ENCODE measurements at regions not wholly inside any gene's neighbourhood (a gene's known extent, or its start where the extent isn't known, plus 50 kb on each side); places are given as distances from the start of the nearest gene placed in this dataset.

- ChIA-PET CTCF (no interaction called here), POLR2A (ENCODE audit: low non-redundant PET) (no interaction called here)
- no peak for DNase-seq (ENCODE audit: low spot score)
- H3K27ac ChIP-seq: no peak overlapping the region
- TF ChIP-seq CTCF (conservative IDR thresholded peaks at IDR 0.05; ENCODE audit: low read depth): no peak
Measured at GRCh38 chr3:99522147-99522546, 116.2 kb upstream of the COL8A1 start.

- TF ChIP-seq CTCF (conservative IDR thresholded peaks at IDR 0.05; ENCODE audit: low read depth): no peak
- H3K27ac ChIP-seq: no peak overlapping the region
- CTCF ChIA-PET: no interaction called here
- POLR2A ChIA-PET (ENCODE audit: low non-redundant PET): no interaction called here
- no peak for DNase-seq (ENCODE audit: low spot score)
Measured at GRCh38 chr3:99521551-99521950, 116.8 kb upstream of the COL8A1 start.

- POLR2A ChIA-PET (ENCODE audit: low non-redundant PET): no interaction called here
- CTCF ChIA-PET: no interaction called here
- no peak overlapping the region for H3K27ac ChIP-seq
- no peak for TF ChIP-seq CTCF (conservative IDR thresholded peaks at IDR 0.05; ENCODE audit: low read depth)
- no peak for DNase-seq (ENCODE audit: low spot score)
Measured at GRCh38 chr3:99520513-99520912, 117.9 kb upstream of the COL8A1 start.

- ChIA-PET POLR2A (ENCODE audit: low non-redundant PET) (no interaction called here), CTCF (no interaction called here)
- TF ChIP-seq CTCF (conservative IDR thresholded peaks at IDR 0.05; ENCODE audit: low read depth): no peak
- no peak overlapping the region for H3K27ac ChIP-seq
- no peak for DNase-seq (ENCODE audit: low spot score)
Measured at GRCh38 chr3:99516936-99517335, 121.5 kb upstream of the COL8A1 start.

- no peak for TF ChIP-seq CTCF (conservative IDR thresholded peaks at IDR 0.05; ENCODE audit: low read depth)
- no peak for DNase-seq (ENCODE audit: low spot score)
- CTCF ChIA-PET: no interaction called here
- POLR2A ChIA-PET (ENCODE audit: low non-redundant PET): no interaction called here
- H3K27ac ChIP-seq: no peak overlapping the region
Measured at GRCh38 chr3:99515891-99516290, 122.5 kb upstream of the COL8A1 start.

GRCh38 chr3:99509224-99509623 lies 129.2 kb upstream of the COL8A1 start:
- no peak for TF ChIP-seq CTCF (conservative IDR thresholded peaks at IDR 0.05; ENCODE audit: low read depth)
- POLR2A ChIA-PET (ENCODE audit: low non-redundant PET): no interaction called here
- CTCF ChIA-PET: interaction anchor here (0.6 kb wide), 1 partner anchor 1623 kb away, joined by 4 read pairs; no protein-coding TSS in a partner anchor
- DNase-seq (ENCODE audit: low spot score): no peak
- H3K27ac ChIP-seq: no peak overlapping the region

GRCh38 chr3:99508191-99508590 lies 130.2 kb upstream of the COL8A1 start:
- ChIA-PET CTCF (no interaction called here), POLR2A (ENCODE audit: low non-redundant PET) (no interaction called here)
- no peak overlapping the region for H3K27ac ChIP-seq

More at GRCh38 chr3:99508191-99508590, 130.2 kb upstream of the COL8A1 start:
- TF ChIP-seq CTCF (conservative IDR thresholded peaks at IDR 0.05; ENCODE audit: low read depth): no peak
- no peak for DNase-seq (ENCODE audit: low spot score)

Data from RWPE1 (cell line).